ENCODE measurements at regions not wholly inside any gene's neighbourhood (a gene's known extent, or its start where the extent isn't known, plus 50 kb on each side); places are given as distances from the start of the nearest gene placed in this dataset.

DNA sequence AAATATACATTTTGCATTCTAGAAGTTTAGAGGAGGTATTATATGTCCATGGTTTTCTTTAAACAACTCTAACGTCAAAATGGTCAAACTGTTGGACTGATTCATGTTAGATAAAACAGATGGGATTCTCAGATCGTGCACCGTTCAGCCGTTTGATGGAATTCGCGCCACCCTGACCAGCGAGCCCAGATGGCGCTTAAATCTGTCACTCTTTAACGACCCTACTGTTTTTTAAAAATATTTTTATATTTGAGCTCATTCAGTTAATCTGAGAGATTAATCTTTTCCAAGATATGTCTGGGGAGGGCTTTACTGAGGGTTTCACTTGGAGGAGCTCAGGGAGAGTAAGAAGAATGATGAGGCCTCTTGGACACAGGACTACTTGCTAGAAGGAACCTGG is 164.4 kb downstream of the TM9SF2 start:
- TF ChIP-seq, protein P1, sequence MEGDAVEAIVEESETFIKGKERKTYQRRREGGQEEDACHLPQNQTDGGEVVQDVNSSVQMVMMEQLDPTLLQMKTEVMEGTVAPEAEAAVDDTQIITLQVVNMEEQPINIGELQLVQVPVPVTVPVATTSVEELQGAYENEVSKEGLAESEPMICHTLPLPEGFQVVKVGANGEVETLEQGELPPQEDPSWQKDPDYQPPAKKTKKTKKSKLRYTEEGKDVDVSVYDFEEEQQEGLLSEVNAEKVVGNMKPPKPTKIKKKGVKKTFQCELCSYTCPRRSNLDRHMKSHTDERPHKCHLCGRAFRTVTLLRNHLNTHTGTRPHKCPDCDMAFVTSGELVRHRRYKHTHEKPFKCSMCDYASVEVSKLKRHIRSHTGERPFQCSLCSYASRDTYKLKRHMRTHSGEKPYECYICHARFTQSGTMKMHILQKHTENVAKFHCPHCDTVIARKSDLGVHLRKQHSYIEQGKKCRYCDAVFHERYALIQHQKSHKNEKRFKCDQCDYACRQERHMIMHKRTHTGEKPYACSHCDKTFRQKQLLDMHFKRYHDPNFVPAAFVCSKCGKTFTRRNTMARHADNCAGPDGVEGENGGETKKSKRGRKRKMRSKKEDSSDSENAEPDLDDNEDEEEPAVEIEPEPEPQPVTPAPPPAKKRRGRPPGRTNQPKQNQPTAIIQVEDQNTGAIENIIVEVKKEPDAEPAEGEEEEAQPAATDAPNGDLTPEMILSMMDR (IDR thresholded peaks at IDR 0.05; ENCODE audit: control insufficient read depth, insufficient read depth, low read depth, low read length, missing control alignments): no peak
- H3K4me3 ChIP-seq (ENCODE audit: control insufficient read depth, low read depth, low read length): no peak overlapping the region
- DNase-seq (ENCODE audit: low read depth): no peak

DNA sequence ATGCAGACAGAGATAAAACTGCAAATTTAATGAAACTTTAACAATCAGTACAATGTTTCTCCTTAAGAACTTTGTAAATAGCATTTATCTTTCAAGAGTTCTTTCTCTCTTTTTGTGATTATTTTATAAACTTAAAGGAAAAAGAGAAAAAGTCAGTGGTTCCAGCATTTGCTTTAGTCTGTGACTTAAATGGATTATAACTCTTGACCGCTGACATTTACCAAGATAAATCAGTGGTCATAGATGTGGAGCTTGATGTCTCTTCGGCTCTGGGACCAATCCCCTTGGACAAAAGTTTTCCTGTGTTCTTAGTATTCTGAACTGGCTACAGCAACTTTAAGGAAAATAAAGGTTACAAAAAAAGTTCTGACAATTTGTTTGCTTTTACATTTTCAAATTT is 162.6 kb downstream of the TM9SF2 start:
- no peak for DNase-seq (ENCODE audit: low read depth)
- TF ChIP-seq, protein P1 (IDR thresholded peaks at IDR 0.05; ENCODE audit: control insufficient read depth, insufficient read depth, low read depth, low read length, missing control alignments): no peak
- H3K4me3 ChIP-seq (ENCODE audit: control insufficient read depth, low read depth, low read length): no peak overlapping the region

DNA sequence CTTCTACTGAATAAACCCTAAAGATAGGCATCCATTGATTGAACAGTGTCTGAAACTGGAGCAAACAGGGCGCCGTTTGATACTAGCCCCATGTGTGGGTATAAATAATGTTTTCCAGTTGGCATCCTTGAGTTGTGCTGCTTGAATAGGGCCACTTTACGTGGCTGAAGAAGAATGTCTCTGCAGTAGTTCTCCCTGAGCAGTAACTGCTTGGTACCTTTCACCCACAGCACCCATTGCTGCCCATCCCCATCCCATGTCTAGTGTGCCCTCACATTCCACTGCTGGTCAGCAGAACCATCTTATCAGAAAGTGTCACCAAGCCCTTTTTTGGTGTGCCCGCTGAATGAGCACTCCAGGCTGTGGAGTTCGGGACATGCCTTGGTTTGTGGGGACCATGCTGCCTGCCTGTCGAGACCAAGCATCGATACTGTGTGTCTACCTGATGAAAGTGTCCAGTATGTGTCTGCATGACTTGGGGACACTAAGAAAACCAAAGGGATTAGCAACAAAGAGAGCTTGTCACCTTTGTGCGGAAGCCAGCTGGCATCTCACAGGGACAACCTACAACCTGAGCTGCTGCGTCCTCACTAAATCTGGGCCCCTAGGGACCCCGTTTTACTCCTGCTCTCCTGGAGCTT is 162.0 kb downstream of the TM9SF2 start:
- H3K4me3 ChIP-seq (ENCODE audit: control insufficient read depth, low read depth, low read length): no peak overlapping the region
- no peak for DNase-seq (ENCODE audit: low read depth)
- TF ChIP-seq, protein P1 (IDR thresholded peaks at IDR 0.05; ENCODE audit: control insufficient read depth, insufficient read depth, low read depth, low read length, missing control alignments): no peak

DNA sequence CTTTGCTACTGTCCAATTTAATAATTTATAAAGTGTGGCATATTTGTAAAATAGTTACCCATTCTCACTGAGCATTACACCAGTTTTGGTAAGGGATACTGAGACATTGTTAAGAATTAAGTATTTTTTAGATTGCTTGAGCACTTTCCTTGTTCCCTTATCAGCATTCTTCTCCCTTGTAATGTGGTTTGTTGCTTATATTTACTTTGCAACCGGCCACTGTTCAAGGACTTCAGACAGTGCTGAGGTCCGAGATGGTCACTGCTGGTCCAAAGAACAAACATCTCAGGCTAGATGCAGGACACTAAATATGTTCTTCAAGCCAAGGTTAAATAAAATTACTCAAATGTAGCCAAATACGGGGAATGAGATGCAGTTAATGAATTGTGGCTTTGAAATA is 161.4 kb downstream of the TM9SF2 start:
- H3K4me3 ChIP-seq (ENCODE audit: control insufficient read depth, low read depth, low read length): no peak overlapping the region
- DNase-seq (ENCODE audit: low read depth): no peak
- TF ChIP-seq, protein P1 (IDR thresholded peaks at IDR 0.05; ENCODE audit: control insufficient read depth, insufficient read depth, low read depth, low read length, missing control alignments): no peak

DNA sequence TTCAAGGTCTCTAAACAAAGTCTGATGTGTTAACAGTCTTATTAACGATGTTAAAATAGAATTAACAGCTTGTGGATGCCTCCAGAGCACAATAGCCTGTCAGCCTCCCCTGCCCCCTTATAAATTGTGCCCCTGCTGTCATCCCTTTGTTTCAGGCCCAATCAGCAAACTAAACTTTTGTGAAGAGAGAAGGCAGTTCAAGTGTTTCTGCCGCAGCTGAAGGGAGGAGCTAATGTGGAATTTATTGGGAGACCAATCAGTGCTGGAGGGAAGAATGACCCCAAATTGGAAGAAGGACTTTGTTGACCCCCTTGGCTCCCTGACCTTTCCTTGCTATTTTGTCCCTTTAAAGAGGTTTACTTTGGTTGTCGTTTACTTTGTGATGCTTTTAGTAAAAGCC is 160.5 kb downstream of the TM9SF2 start:
- no peak overlapping the region for H3K4me3 ChIP-seq (ENCODE audit: control insufficient read depth, low read depth, low read length)
- no peak for DNase-seq (ENCODE audit: low read depth)
- TF ChIP-seq, protein P1 (IDR thresholded peaks at IDR 0.05; ENCODE audit: control insufficient read depth, insufficient read depth, low read depth, low read length, missing control alignments): no peak

DNA sequence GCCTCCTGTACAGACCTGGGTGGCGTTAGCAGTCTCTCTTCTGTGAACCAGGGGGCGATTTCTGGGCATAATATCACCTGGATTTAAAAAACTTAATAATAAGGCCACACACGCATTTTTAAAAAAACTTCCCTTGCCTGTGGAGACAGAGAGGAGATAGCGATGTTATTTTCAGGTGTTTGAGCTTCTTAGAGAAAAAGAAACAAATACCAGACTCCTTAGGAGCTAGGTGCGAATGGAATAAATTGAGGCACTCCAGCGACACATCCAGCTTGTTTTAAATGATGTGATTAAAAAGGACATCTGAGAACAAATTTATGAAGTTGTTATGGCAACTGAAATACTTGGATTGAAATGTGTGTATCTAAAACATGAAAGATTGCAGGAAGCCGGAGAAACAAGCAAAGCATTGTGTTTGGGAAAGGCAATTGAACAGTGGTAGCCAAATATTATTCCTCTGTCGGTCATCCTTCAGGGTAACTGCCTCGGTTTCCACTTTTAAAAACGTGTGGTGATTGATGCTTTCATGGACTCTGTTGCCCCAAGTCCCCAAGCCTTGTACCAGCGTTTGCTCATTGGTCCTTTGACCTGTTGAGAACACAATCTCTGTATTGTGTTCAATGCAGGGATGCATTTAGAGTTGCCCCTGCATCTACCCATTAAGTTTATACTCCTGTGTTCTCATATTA is 158.7 kb downstream of the TM9SF2 start:
- TF ChIP-seq, protein P1 (IDR thresholded peaks at IDR 0.05; ENCODE audit: control insufficient read depth, insufficient read depth, low read depth, low read length, missing control alignments): no peak
- H3K4me3 ChIP-seq (ENCODE audit: control insufficient read depth, low read depth, low read length): no peak overlapping the region
- DNase-seq (ENCODE audit: low read depth): no peak
